OCI-LY7 (cell line): ENCODE measurements at regions not wholly inside any gene's neighbourhood (a gene's known extent, or its start where the extent isn't known, plus 50 kb on each side); places are given as distances from the start of the nearest gene placed in this dataset.

Source experiments
- CTCF ChIP-seq: fragments of 200-600 bp; sonication (generic); conservative IDR thresholded peaks from 2 replicates; pipeline ENCODE4 v1.5.1; 2014; ENCODE audit warnings: mild to moderate bottlenecking, antibody characterized with exemption, low read length, moderate library complexity, mixed read lengths
- EZH2phosphoT487 ChIP-seq: fragments of 200-600 bp; sonication (generic); IDR thresholded peaks from 2 replicates; pipeline ENCODE4 v1.6.1; 2018; ENCODE audit warnings: low read depth, borderline replicate concordance, mild to moderate bottlenecking, mixed run types, antibody characterized with exemption, low read length, moderate library complexity, mixed read lengths

GRCh38 chr10:33869028-33869427 is 534.6 kb upstream of the NRP1 start:
- TF ChIP-seq CTCF, result no peak
- TF ChIP-seq EZH2phosphoT487, result no peak
